GM12878 (cell line): ENCODE measurements at regions not wholly inside any gene's neighbourhood (a gene's known extent, or its start where the extent isn't known, plus 50 kb on each side); places are given as distances from the start of the nearest gene placed in this dataset.

Source experiments
- ATAC-seq: fragments of 200-7000 bp; cut with Tn5 transposase; 3 replicates; pipeline ENCODE4 v1.9.1; 2020; ENCODE audit warnings: mild to moderate bottlenecking, moderate library complexity
- BruUV-seq: library from RNA; stranded (reverse); fragments of 400-500 nt; replicated peaks from 2 replicates; lab custom pipeline; 2021; lab: Mats Ljungman, UMichigan
- CTCF ChIA-PET: fragments of 300-600 bp; sonication (Branson Sonifier 250); formaldehyde crosslinking; extraction: SDS; loops from one replicate; lab custom pipeline; 2021; ENCODE audit warnings: inconsistent platforms; lab: Yijun Ruan, JAX
- POLR2A ChIA-PET: fragments of 350-600 bp; formaldehyde crosslinking; extraction: SDS; loops from one replicate; lab custom pipeline; 2021; ENCODE audit warnings: inconsistent platforms; lab: Charles Lee
- RAD21 ChIA-PET: fragments of 300-600 bp; sonication (Branson Sonifier 250); formaldehyde crosslinking; loops from one replicate; lab custom pipeline; 2023; ENCODE audit warnings: antibody characterized with exemption; ENCODE audit not compliant: unreplicated experiment; lab: Charles Lee
- SMC1A ChIA-PET: fragments of 300-600 bp; sonication (Branson Sonifier 250); formaldehyde crosslinking; loops from one replicate; lab custom pipeline; 2023; ENCODE audit not compliant: unreplicated experiment, uncharacterized antibody; lab: Charles Lee
- DNase-seq: peaks from one replicate; pipeline ENCODE4 v3.0.0-alpha.2; 2011; ENCODE audit warnings: low read depth, low spot score
- FAIRE-seq: peaks from 3 replicates; lab custom pipeline; 2011; peaks lifted over from hg19 to GRCh38; lab: Jason Lieb, UNC
- H2AFZ ChIP-seq: 2 replicates; pipeline ENCODE4 v1.6.0; 2011; ENCODE audit warnings: low read depth, low read length, control low read depth; ENCODE audit not compliant: control insufficient read depth
- H3K27ac ChIP-seq: 2 replicates; pipeline ENCODE4 v1.5.1; 2011; ENCODE audit warnings: control low read depth; ENCODE audit not compliant: control insufficient read depth, insufficient read depth
- H3K27me3 ChIP-seq, 2 experiments: replicated peaks in 1 of 2; 2 replicates each; pipeline versions ENCODE4 v1.6.0 to v1.6.1; 2011; ENCODE audit warnings: low read length in 1 of 2; ENCODE audit not compliant: control insufficient read depth in 2 of 2, insufficient read depth in 2 of 2
- H3K36me3 ChIP-seq, 2 experiments: 2 replicates each; pipeline ENCODE4 v1.5.1; 2011; ENCODE audit warnings: low read length in 1 of 2; ENCODE audit not compliant: control insufficient read depth in 2 of 2, insufficient read depth in 2 of 2
- H3K4me1 ChIP-seq: 2 replicates; pipeline ENCODE4 v1.6.1; 2011; ENCODE audit warnings: mild to moderate bottlenecking, low read length, moderate library complexity, mixed read lengths; ENCODE audit not compliant: control insufficient read depth, insufficient read depth
- H3K4me2 ChIP-seq: 2 replicates; pipeline ENCODE4 v1.6.0; 2011; ENCODE audit warnings: control low read depth; ENCODE audit not compliant: control insufficient read depth, insufficient read depth
- H3K4me3 ChIP-seq: fragments of 200-600 bp; sonication (generic); 2 replicates; pipeline ENCODE4 v1.5.1; 2016
- H3K79me2 ChIP-seq: 2 replicates; pipeline ENCODE4 v1.6.0; 2011; ENCODE audit warnings: low read length; ENCODE audit not compliant: control insufficient read depth, insufficient read depth
- H3K9ac ChIP-seq: 2 replicates; pipeline ENCODE4 v1.8.0; 2011; ENCODE audit warnings: low read length, control low read depth, mixed read lengths; ENCODE audit not compliant: control insufficient read depth, insufficient read depth
- H3K9me3 ChIP-seq: replicated peaks from 3 replicates; pipeline ENCODE4 v1.5.1; 2011; ENCODE audit warnings: mild to moderate bottlenecking, low read length; ENCODE audit not compliant: control insufficient read depth, insufficient read depth
- H4K20me1 ChIP-seq: 2 replicates; pipeline ENCODE4 v1.6.0; 2011; ENCODE audit not compliant: control insufficient read depth, insufficient read depth
- CHD2 ChIP-seq: IDR thresholded peaks from 2 replicates; pipeline ENCODE4 v1.6.1; 2011; ENCODE audit warnings: low read depth, low read length, improper control_type of control experiment, borderline replicate concordance
- CHD4 ChIP-seq: fragments of 200-600 bp; sonication (generic); IDR thresholded peaks from 2 replicates; pipeline ENCODE4 v1.6.1; 2016; ENCODE audit warnings: mild to moderate bottlenecking
- FOXK2 ChIP-seq: fragments of 450-650 bp; IDR thresholded peaks from 2 replicates; pipeline ENCODE4 v1.6.1; 2017; ENCODE audit warnings: mild to moderate bottlenecking, moderate library complexity
- FOXM1 ChIP-seq: IDR thresholded peaks from 2 replicates; pipeline ENCODE4 v1.6.1; 2012; ENCODE audit warnings: low read depth, mild to moderate bottlenecking, inconsistent platforms, low read length, moderate library complexity
- REST ChIP-seq: IDR thresholded peaks from 2 replicates; pipeline ENCODE4 v1.6.1; 2012; ENCODE audit warnings: mild to moderate bottlenecking, low read depth, low read length
- SUPT20H ChIP-seq: IDR thresholded peaks from 2 replicates; pipeline ENCODE4 v1.6.1; 2011; ENCODE audit warnings: low read depth, mild to moderate bottlenecking, low read length, moderate library complexity, borderline replicate concordance; ENCODE audit not compliant: control insufficient read depth
- ZNF217 ChIP-seq: fragments of 450-650 bp; IDR thresholded peaks from 2 replicates; pipeline ENCODE4 v1.6.1; 2017; ENCODE audit warnings: antibody characterized with exemption, mild to moderate bottlenecking
- ZNF592 ChIP-seq: fragments of 450-650 bp; IDR thresholded peaks from 2 replicates; pipeline ENCODE4 v1.6.1; 2017; ENCODE audit warnings: mild to moderate bottlenecking, moderate library complexity
- WGBS: methylation state at CpG from one replicate; pipeline ENCODE4 v1.1.6; 2016; ENCODE audit warnings: low lambda C conversion rate; ENCODE audit not compliant: insufficient replicate concordance, insufficient coverage; ENCODE audit errors: missing lambda C conversion rate; 5-methylcytosine and 5-hydroxymethylcytosine counted together
- in situ Hi-C: fragments of 300-500 bp; cut with MboI; formaldehyde crosslinking; loops from 9 replicates; pipeline ENCODE4 v1.14.3; 2018; ENCODE audit warnings: mixed read lengths
- intact Hi-C: fragments of 100-400 bp; cut with micrococcal nuclease; formaldehyde crosslinking; loops from one replicate; pipeline ENCODE4 v1.14.2; 2022; ENCODE audit not compliant: unreplicated experiment

GRCh38 chr11:28826807-28827206 lies 718.6 kb downstream of the METTL15 start:
- ATAC-seq, result no peak
- POLR2A ChIA-PET, result no interaction called here
- no peaks in the 10 kb centered on the region for H3K79me2 ChIP-seq
- H3K4me2 ChIP-seq, result no peak overlapping the region
- H3K27me3 ChIP-seq, result no peaks in the 10 kb centered on the region
- no TSS peak for BruUV-seq
- no peak overlapping the region for H3K9ac ChIP-seq
- no peak for TF ChIP-seq ZNF592
- TF ChIP-seq ZNF217, result no peak
- TF ChIP-seq CHD4, result no peak
- no peak for TF ChIP-seq FOXM1
- no peak for TF ChIP-seq FOXK2
- TF ChIP-seq SUPT20H, result no peak
- TF ChIP-seq CHD2, result no peak
- TF ChIP-seq REST, result no peak
- TF ChIP-seq, all 136 proteins: peak for 0
- Histone ChIP-seq H2AFZ (no peak overlapping the region), H4K20me1 (no peaks in the 10 kb centered on the region), H3K4me1 (no peaks in the 10 kb centered on the region), H3K9me3 (no peaks in the 10 kb centered on the region), H3K27ac (no peak overlapping the region), H3K36me3 (no peaks in the 10 kb centered on the region), H3K4me3 (no peak overlapping the region)
- intact Hi-C loops (no loop called here), in situ Hi-C loops (no loop called here)
- FAIRE-seq, result no peak
- ChIA-PET SMC1A (no interaction called here), CTCF (interaction anchor here (0.7 kb wide), 1 partner anchor 951 kb away, joined by 3 read pairs; no protein-coding TSS in a partner anchor), RAD21 (no interaction called here)
- DNase-seq, result no peak
- WGBS, result 79% methylated on average over 1 of the region's 1 CpG
